SK-N-SH (cell line): ENCODE measurements at regions not wholly inside any gene's neighbourhood (a gene's known extent, or its start where the extent isn't known, plus 50 kb on each side); places are given as distances from the start of the nearest gene placed in this dataset.

Experiments used
- CTCF ChIA-PET: fragments of 300-600, 350-600 bp; formaldehyde crosslinking; extraction: SDS; loops from one replicate; lab custom pipeline; 2021; lab: Yijun Ruan, JAX
- POLR2A ChIA-PET: fragments of 350-600 bp; sonication (Branson Sonifier 250); formaldehyde crosslinking; extraction: SDS; loops from one replicate; lab custom pipeline; 2020; ENCODE audit warnings: antibody characterized with exemption, inconsistent platforms; lab: Yijun Ruan, JAX
- DNase-seq: peaks from one replicate; pipeline ENCODE4 v3.0.0; 2012
- H2AFZ ChIP-seq: fragments of 200-600 bp; sonication (generic); 2 replicates; pipeline ENCODE4 v1.8.1; 2016; ENCODE audit warnings: antibody characterized with exemption, mild to moderate bottlenecking, low read depth
- H3F3A ChIP-seq: fragments of 200-600 bp; sonication (generic); replicated peaks from 2 replicates; pipeline ENCODE3; 2016; ENCODE audit warnings: antibody characterized with exemption, mild to moderate bottlenecking; ENCODE audit not compliant: insufficient read depth
- H3K27ac ChIP-seq, 2 experiments: fragments of 200-500 bp in 1 of 2; fragments of 200-600 bp in 1 of 2; sonication (Bioruptor generic) in 1 of 2; sonication (generic), shearing (Covaris generic) in 1 of 2; 2 replicates each; pipeline versions ENCODE4 v1.5.1 to v1.6.1; 2014 to 2016; ENCODE audit warnings: low read depth in 2 of 2, inconsistent platforms in 1 of 2, low read length in 1 of 2, mild to moderate bottlenecking in 1 of 2, mixed read lengths in 1 of 2
- H3K27me3 ChIP-seq: fragments of 200-600 bp; sonication (generic), shearing (Covaris generic); 2 replicates; pipeline ENCODE4 v1.6.1; 2016; ENCODE audit warnings: mixed run types; ENCODE audit not compliant: insufficient read depth
- H3K36me3 ChIP-seq, 2 experiments: fragments of 200-500 bp in 1 of 2; fragments of 200-600 bp in 1 of 2; sonication (Bioruptor generic) in 1 of 2; sonication (generic) in 1 of 2; replicated peaks in 1 of 2; 2 replicates each; pipeline versions ENCODE3 to v1.5.1; 2014 to 2016; ENCODE audit warnings: low read length in 1 of 2, mild to moderate bottlenecking in 1 of 2; ENCODE audit not compliant: insufficient read depth in 2 of 2, control insufficient read depth in 1 of 2
- H3K4me1 ChIP-seq, 2 experiments: fragments of 200-500 bp in 1 of 2; fragments of 200-600 bp in 1 of 2; sonication (Bioruptor generic) in 1 of 2; sonication (generic), shearing (Covaris generic) in 1 of 2; 2 replicates each; pipeline versions ENCODE4 v1.5.1 to v1.6.1; 2014 to 2016; ENCODE audit warnings: low read depth in 1 of 2, low read length in 1 of 2, mixed run types in 1 of 2; ENCODE audit not compliant: insufficient read depth in 2 of 2, control insufficient read depth in 1 of 2
- H3K4me2 ChIP-seq: fragments of 200-600 bp; sonication (generic), shearing (Covaris generic); 2 replicates; pipeline ENCODE4 v1.6.1; 2017; ENCODE audit warnings: mixed run types
- H3K4me3 ChIP-seq, 2 experiments: fragments of 200-500 bp in 1 of 2; fragments of 200-600 bp in 1 of 2; sonication (Bioruptor generic) in 1 of 2; sonication (generic), shearing (Covaris generic) in 1 of 2; 2 replicates each; pipeline versions ENCODE4 v1.5.1 to v1.8.1; 2014 to 2016; ENCODE audit warnings: low read depth in 2 of 2, inconsistent platforms in 1 of 2, low read length in 1 of 2, mild to moderate bottlenecking in 1 of 2, mixed read lengths in 1 of 2, moderate library complexity in 1 of 2
- H3K79me2 ChIP-seq: fragments of 200-600 bp; sonication (generic); 2 replicates; pipeline ENCODE4 v1.8.1; 2017; ENCODE audit warnings: mild to moderate bottlenecking; ENCODE audit not compliant: insufficient read depth
- H3K9ac ChIP-seq: fragments of 200-600 bp; sonication (generic); 2 replicates; pipeline ENCODE4 v1.6.1; 2017; ENCODE audit warnings: mixed run types
- H3K9me2 ChIP-seq: fragments of 200-600 bp; sonication (generic); 2 replicates; pipeline ENCODE4 v1.6.1; 2017; ENCODE audit warnings: mixed run types
- H3K9me3 ChIP-seq: fragments of 200-600 bp; sonication (generic); 2 replicates; pipeline ENCODE4 v1.6.1; 2017; ENCODE audit warnings: mixed run types, mild to moderate bottlenecking, moderate library complexity
- H4K20me1 ChIP-seq: fragments of 200-600 bp; sonication (generic); 2 replicates; pipeline ENCODE4 v1.6.1; 2017; ENCODE audit warnings: mild to moderate bottlenecking, mixed run types; ENCODE audit not compliant: insufficient read depth
- CHD2 ChIP-seq: fragments of 150-350 bp; IDR thresholded peaks from 2 replicates; pipeline ENCODE4 v1.6.1; 2018; ENCODE audit warnings: low read length; ENCODE audit not compliant: partially characterized antibody
- EP300 ChIP-seq, 2 experiments: IDR thresholded peaks; 2 replicates each; pipeline versions ENCODE4 v1.4.0 to v1.6.1; 2012; ENCODE audit warnings: borderline replicate concordance in 1 of 2, low read depth in 1 of 2, low read length in 1 of 2
- GATA2 ChIP-seq: sonication (generic); formaldehyde crosslinking; IDR thresholded peaks from 2 replicates; pipeline ENCODE4 v1.5.0; 2020; ENCODE audit warnings: mild to moderate bottlenecking, missing genetic modification reagents
- IRF3 ChIP-seq: fragments of 150-350 bp; IDR thresholded peaks from 2 replicates; pipeline ENCODE4 v1.6.1; 2016; ENCODE audit warnings: mild to moderate bottlenecking, low read depth, low read length
- MXI1 ChIP-seq: IDR thresholded peaks from 2 replicates; pipeline ENCODE4 v1.6.1; 2012; ENCODE audit warnings: mild to moderate bottlenecking, low read depth, low read length, improper control_type of control experiment
- NRF1 ChIP-seq: IDR thresholded peaks from 2 replicates; pipeline ENCODE4 v1.6.1; 2012; ENCODE audit warnings: low read depth, mild to moderate bottlenecking, low read length
- RCOR1 ChIP-seq: fragments of 150-350 bp; IDR thresholded peaks from 2 replicates; pipeline ENCODE4 v1.6.1; 2017; ENCODE audit warnings: antibody characterized with exemption, low read length
- RXRA ChIP-seq: IDR thresholded peaks from 2 replicates; pipeline ENCODE4 v1.4.0; 2012; ENCODE audit warnings: low read depth, mild to moderate bottlenecking, borderline replicate concordance
- SMC3 ChIP-seq: IDR thresholded peaks from 2 replicates; pipeline ENCODE4 v1.6.1; 2012; ENCODE audit warnings: low read depth, low read length, improper control_type of control experiment
- TCF12 ChIP-seq: IDR thresholded peaks from 2 replicates; pipeline ENCODE4 v1.4.0; 2012
- TEAD4 ChIP-seq: IDR thresholded peaks from 2 replicates; pipeline ENCODE4 v1.4.0; 2012; ENCODE audit warnings: mild to moderate bottlenecking, borderline replicate concordance; ENCODE audit not compliant: insufficient read depth
- WGBS: methylation state at CpG from one replicate; pipeline ENCODE4 v1.1.6; 2017; ENCODE audit warnings: low lambda C conversion rate; 5-methylcytosine and 5-hydroxymethylcytosine counted together
- TF ChIP-seq, protein P1 (sequence below): IDR thresholded peaks from 2 replicates; pipeline ENCODE4; 2012

DNA sequence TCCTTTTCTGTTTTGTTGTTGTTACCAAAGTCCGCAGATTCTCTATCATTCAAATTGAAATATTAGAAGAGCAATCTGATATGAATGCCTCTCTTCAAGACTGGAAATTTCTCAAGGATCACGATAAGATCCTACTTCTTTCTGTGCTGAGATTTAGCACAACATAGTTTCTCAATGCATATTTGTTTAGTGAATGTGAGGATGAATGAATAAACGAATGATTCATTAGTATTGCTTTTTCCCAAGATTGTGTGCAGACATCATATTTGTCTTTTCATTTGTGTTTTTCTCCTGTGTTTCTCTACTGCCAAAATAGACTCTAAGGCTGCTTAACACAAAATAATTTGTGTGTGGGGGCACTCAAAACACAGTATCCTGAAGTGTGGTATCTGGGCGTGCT, 862.7 kb upstream of the MAP3K7 start:
- no peak overlapping the region for H2AFZ ChIP-seq
- no peaks in the 10 kb centered on the region for H3F3A ChIP-seq
- ChIA-PET POLR2A (no interaction called here), CTCF (no interaction called here)
- 7% methylated on average over 4 of the region's 4 CpGs for WGBS
- H3K9ac ChIP-seq = no peak overlapping the region
- H3K36me3 ChIP-seq = no peaks in the 10 kb centered on the region
- H3K4me3 ChIP-seq = no peak overlapping the region
- no peaks in the 10 kb centered on the region for H3K9me2 ChIP-seq
- no peaks in the 10 kb centered on the region for H3K79me2 ChIP-seq
- TF ChIP-seq MXI1 = no peak
- TF ChIP-seq NRF1 = no peak
- no peak for TF ChIP-seq EP300 (IDR thresholded peaks at IDR 0.05; ENCODE audit: borderline replicate concordance in 1 of 2, low read depth in 1 of 2, low read length in 1 of 2)
- TF ChIP-seq IRF3 = no peak
- TF ChIP-seq TEAD4 = no peak
- TF ChIP-seq TCF12 = no peak
- TF ChIP-seq CHD2 = no peak
- TF ChIP-seq GATA2 = no peak
- TF ChIP-seq, protein P1, sequence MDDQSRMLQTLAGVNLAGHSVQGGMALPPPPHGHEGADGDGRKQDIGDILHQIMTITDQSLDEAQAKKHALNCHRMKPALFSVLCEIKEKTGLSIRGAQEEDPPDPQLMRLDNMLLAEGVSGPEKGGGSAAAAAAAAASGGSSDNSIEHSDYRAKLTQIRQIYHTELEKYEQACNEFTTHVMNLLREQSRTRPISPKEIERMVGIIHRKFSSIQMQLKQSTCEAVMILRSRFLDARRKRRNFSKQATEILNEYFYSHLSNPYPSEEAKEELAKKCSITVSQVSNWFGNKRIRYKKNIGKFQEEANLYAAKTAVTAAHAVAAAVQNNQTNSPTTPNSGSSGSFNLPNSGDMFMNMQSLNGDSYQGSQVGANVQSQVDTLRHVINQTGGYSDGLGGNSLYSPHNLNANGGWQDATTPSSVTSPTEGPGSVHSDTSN = no peak
- TF ChIP-seq SMC3 = no peak
- TF ChIP-seq RXRA = no peak
- no peaks in the 10 kb centered on the region for H3K27me3 ChIP-seq
- DNase-seq = no peak
- no peaks in the 10 kb centered on the region for H3K9me3 ChIP-seq
- no peaks in the 10 kb centered on the region for H3K4me1 ChIP-seq
- no peak overlapping the region for H3K4me2 ChIP-seq
- no peak overlapping the region for H3K27ac ChIP-seq
- no peaks in the 10 kb centered on the region for H4K20me1 ChIP-seq

GRCh38 chr6:91447530-91448254, 860.8 kb upstream of the MAP3K7 start:
- H4K20me1 ChIP-seq = no peaks in the 10 kb centered on the region
- no peaks in the 10 kb centered on the region for H3K9me3 ChIP-seq
- H3K4me1 ChIP-seq = 0 out of 4 replicates have a peak, but pooled peaks cover 0 to under 1% of the 10 kb centered on the region in 2 experiments
- 7% methylated on average over 3 of the region's 3 CpGs for WGBS
- no peaks in the 10 kb centered on the region for H3K79me2 ChIP-seq
- no peaks in the 10 kb centered on the region for H3F3A ChIP-seq
- POLR2A ChIA-PET = no interaction called here
- no peaks in the 10 kb centered on the region for H3K9me2 ChIP-seq
- H3K36me3 ChIP-seq = no peaks in the 10 kb centered on the region
- no peak overlapping the region for H2AFZ ChIP-seq
- H3K4me2 ChIP-seq = no peak overlapping the region
- H3K27me3 ChIP-seq = no peaks in the 10 kb centered on the region
- CTCF ChIA-PET = interaction anchor here (0.7 kb wide), 1 partner anchor 13 kb away, joined by 3 read pairs; no protein-coding TSS in a partner anchor
- H3K9ac ChIP-seq = no peak overlapping the region
- no peak for TF ChIP-seq RCOR1
- DNase-seq = no peak
- H3K27ac ChIP-seq = no peak overlapping the region
- H3K4me3 ChIP-seq = no peak overlapping the region
